Lung (tissue), 11 donors: ENCODE measurements at regions not wholly inside any gene's neighbourhood (a gene's known extent, or its start where the extent isn't known, plus 50 kb on each side); places are given as distances from the start of the nearest gene placed in this dataset.

ENCODE experiments used
- ATAC-seq: fragments of 200-7000 bp; cut with Tn5 transposase; one replicate; pipeline ENCODE4 v1.9.1; 2020; ENCODE audit warnings: moderate number of reproducible peaks; ENCODE audit not compliant: insufficient read depth, low FRiP score
- DNase-seq, 3 donors: peaks; one replicate each; pipeline ENCODE4 v3.0.0-alpha.2; 2013 to 2017
- H3K27ac ChIP-seq, 2 donors: one replicate each; pipeline ENCODE4 v1.5.1; 2013; ENCODE audit warnings: mild to moderate bottlenecking in 2 of 2, moderate library complexity in 2 of 2, control low read depth in 1 of 2, inconsistent platforms in 1 of 2, low read depth in 1 of 2, low read length in 1 of 2
- H3K27me3 ChIP-seq, 3 donors: one replicate each; pipeline ENCODE4 v1.5.1; 2013; ENCODE audit warnings: low read length in 2 of 3; ENCODE audit not compliant: control insufficient read depth in 3 of 3, insufficient read depth in 3 of 3
- H3K36me3 ChIP-seq, 4 donors: one replicate each; pipeline ENCODE4 v1.5.1; 2013; ENCODE audit warnings: low read length in 4 of 4, mild to moderate bottlenecking in 1 of 4, moderate library complexity in 1 of 4; ENCODE audit not compliant: control insufficient read depth in 4 of 4, insufficient read depth in 4 of 4
- H3K4me1 ChIP-seq, 5 donors: one replicate each; pipeline ENCODE4 v1.5.1; 2013; ENCODE audit warnings: low read length in 5 of 5, mild to moderate bottlenecking in 2 of 5, moderate library complexity in 1 of 5; ENCODE audit not compliant: control insufficient read depth in 5 of 5, insufficient read depth in 5 of 5
- H3K4me3 ChIP-seq: one replicate; pipeline ENCODE4 v1.5.1; 2013; ENCODE audit warnings: mild to moderate bottlenecking, control low read depth, moderate library complexity
- H3K9ac ChIP-seq, 2 donors: one replicate each; pipeline ENCODE4 v1.5.1; 2013; ENCODE audit warnings: low read length in 2 of 2, control low read depth in 1 of 2; ENCODE audit not compliant: insufficient read depth in 1 of 2
- H3K9me3 ChIP-seq, 4 donors: one replicate each; pipeline ENCODE4 v1.5.1; 2013; ENCODE audit warnings: low read length in 3 of 4, mild to moderate bottlenecking in 1 of 4, moderate library complexity in 1 of 4; ENCODE audit not compliant: control insufficient read depth in 4 of 4, insufficient read depth in 3 of 4
- WGBS, 2 donors: extraction: QIAGEN DNeasy Blood & Tissue Kit; methylation state at CpG; one replicate each; pipeline ENCODE4 v1.1.7; 2013; 5-methylcytosine and 5-hydroxymethylcytosine counted together
- TF ChIP-seq, protein P1 (sequence below): IDR thresholded peaks from 2 replicates; pipeline ENCODE4 v1.5.1; 2012; ENCODE audit warnings: mild to moderate bottlenecking; ENCODE audit errors: control extremely low read depth, extremely low read depth
- donor health status: control.
- donor health status: control.
- donor health status: Bipolar disorder and iron deficiency.
- donor health status: healthy.
- donor health status: DM: yes; HTN: yes; CAD: no.

DNA sequence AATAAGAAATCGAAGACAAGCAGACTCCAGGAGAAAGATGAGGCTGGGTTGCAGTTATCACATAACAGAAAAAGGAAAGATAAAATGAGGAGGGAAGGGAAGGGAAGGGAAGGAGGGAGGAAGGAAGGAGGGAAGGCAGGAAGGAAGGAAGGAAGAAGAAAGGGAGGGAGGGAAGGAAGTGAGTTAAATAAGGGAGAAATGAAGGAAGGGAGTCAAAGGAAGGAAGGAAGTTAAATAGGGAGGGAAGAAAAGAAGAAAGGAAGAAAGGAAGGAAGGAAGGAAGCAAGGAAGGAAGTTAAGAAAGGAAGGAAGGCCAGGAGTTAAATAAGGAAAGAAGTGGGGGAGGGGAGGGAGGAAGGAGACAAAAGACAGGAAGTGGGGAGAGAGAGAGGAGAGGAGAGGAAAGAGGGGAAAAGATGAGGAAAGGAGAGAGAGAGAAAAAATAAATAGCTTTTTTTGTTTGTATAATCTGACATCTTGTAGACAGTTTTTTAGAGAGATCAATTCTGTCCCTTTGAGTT lies 679.6 kb downstream of the HS3ST4 start:
- H3K4me1 ChIP-seq, result no peaks in the 10 kb centered on the region
- no peaks in the 10 kb centered on the region for H3K36me3 ChIP-seq
- no peak overlapping the region for H3K27ac ChIP-seq
- no peak for DNase-seq
- H3K9me3 ChIP-seq, result peaks cover 0 to 13% (median 7%) of the 10 kb centered on the region in 4 donors
- H3K27me3 ChIP-seq, result no peaks in the 10 kb centered on the region
- 80 to 93% methylated on average over 1 of the region's 1 CpG for WGBS, 2 donors
- TF ChIP-seq, protein P1, sequence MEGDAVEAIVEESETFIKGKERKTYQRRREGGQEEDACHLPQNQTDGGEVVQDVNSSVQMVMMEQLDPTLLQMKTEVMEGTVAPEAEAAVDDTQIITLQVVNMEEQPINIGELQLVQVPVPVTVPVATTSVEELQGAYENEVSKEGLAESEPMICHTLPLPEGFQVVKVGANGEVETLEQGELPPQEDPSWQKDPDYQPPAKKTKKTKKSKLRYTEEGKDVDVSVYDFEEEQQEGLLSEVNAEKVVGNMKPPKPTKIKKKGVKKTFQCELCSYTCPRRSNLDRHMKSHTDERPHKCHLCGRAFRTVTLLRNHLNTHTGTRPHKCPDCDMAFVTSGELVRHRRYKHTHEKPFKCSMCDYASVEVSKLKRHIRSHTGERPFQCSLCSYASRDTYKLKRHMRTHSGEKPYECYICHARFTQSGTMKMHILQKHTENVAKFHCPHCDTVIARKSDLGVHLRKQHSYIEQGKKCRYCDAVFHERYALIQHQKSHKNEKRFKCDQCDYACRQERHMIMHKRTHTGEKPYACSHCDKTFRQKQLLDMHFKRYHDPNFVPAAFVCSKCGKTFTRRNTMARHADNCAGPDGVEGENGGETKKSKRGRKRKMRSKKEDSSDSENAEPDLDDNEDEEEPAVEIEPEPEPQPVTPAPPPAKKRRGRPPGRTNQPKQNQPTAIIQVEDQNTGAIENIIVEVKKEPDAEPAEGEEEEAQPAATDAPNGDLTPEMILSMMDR, result no peak
- no peak for ATAC-seq
- no peak overlapping the region for H3K9ac ChIP-seq
- no peak overlapping the region for H3K4me3 ChIP-seq

DNA sequence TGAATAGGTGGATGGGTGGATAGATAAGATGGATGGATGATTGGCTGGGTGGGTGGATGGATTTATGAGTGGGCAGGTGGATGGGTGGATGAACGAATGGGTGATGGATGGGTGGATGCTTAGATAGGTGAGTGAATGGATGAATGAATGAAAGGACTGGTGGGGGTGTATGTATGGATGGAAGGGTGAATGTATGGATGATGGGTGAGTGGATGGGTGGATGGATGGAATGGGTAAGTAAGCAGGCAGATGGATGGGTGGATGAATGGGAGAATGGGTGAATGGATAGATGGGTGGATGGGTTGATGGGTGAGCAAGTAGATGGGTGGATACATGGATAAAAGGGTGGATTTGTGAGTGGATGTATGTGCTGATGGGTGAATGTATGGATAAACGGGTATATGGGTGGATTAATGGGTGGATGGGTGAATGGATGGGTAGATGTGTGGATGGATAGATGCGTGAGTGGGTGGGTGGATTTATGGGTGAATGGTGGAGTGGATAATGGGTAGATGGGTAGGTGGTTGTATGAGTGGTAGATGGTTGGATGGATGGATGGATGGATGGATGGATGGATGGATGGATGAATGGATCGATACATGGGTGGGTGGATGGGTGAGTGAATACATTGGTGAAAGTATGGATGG lies 682.6 kb downstream of the HS3ST4 start:
- Histone ChIP-seq H3K4me3 (no peak overlapping the region), H3K9ac (no peak overlapping the region), H3K27me3 (no peaks in the 10 kb centered on the region), H3K36me3 (no peaks in the 10 kb centered on the region), H3K9me3 (peaks cover 0 to 15% (median 7%) of the 10 kb centered on the region in 4 donors), H3K27ac (no peak overlapping the region), H3K4me1 (no peaks in the 10 kb centered on the region)
- no peak for ATAC-seq
- TF ChIP-seq, protein P1, result no peak
- 79 to 82% methylated on average over 4 of the region's 4 CpGs for WGBS, 2 donors
- no peak for DNase-seq

DNA sequence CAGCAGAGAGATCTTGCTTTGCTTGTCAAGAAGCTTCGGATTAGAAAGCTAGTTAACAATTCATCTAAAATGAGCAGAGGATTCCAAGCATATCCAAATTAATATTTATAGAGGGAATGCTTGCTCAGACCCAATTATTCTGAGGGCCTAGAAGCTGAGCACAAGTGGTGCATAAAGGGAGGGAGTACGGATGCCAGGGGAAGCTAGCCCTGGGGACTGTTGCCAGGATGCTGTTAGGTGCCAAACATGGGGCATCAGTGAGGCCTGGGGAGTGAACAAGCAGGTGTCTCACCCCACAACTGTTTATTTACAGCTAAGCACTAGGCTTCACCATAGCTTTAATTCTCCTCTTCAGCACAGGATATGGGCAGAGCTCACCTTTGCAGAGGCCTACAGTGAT lies 684.1 kb upstream of the C16orf82 start:
- no peak for DNase-seq
- Histone ChIP-seq H3K4me1 (no peaks in the 10 kb centered on the region), H3K27me3 (no peaks in the 10 kb centered on the region), H3K27ac (no peak overlapping the region), H3K9me3 (peaks cover 0 to 4% (median 1%) of the 10 kb centered on the region in 4 donors), H3K9ac (no peak overlapping the region), H3K4me3 (no peak overlapping the region), H3K36me3 (no peaks in the 10 kb centered on the region)
- TF ChIP-seq, protein P1, result no peak
- 70 to 78% methylated on average over 2 of the region's 2 CpGs for WGBS, 2 donors
- ATAC-seq, result no peak
